K562 (cell line): ENCODE measurements at regions not wholly inside any gene's neighbourhood (a gene's known extent, or its start where the extent isn't known, plus 50 kb on each side); places are given as distances from the start of the nearest gene placed in this dataset.

Source experiments
- CTCF ChIP-seq, 3 experiments: IDR thresholded peaks in 2 of 3; conservative IDR thresholded peaks in 1 of 3; 2 replicates each; pipeline ENCODE4 v1.5.1; 2011 to 2012; ENCODE audit warnings: low read length in 3 of 3, mild to moderate bottlenecking in 3 of 3, control low read depth in 2 of 3, improper control_type of control experiment in 1 of 3, inconsistent platforms in 1 of 3, low read depth in 1 of 3, mixed read lengths in 1 of 3, moderate library complexity in 1 of 3; ENCODE audit not compliant: insufficient read depth in 2 of 3
- MYNN ChIP-seq, 2 experiments: sonication (generic); formaldehyde crosslinking in 1 of 2; IDR thresholded peaks; 2 replicates each; pipeline versions ENCODE4 v1.5.0 to v1.6.1; 2016 to 2020; ENCODE audit warnings: antibody characterized with exemption in 1 of 2, missing genetic modification reagents in 1 of 2
- SIN3A ChIP-seq, 2 experiments: fragments of 150-350 bp in 1 of 2; IDR thresholded peaks; 2 replicates each; pipeline ENCODE4 v1.6.1; 2011 to 2016; ENCODE audit warnings: borderline replicate concordance in 2 of 2, low read depth in 2 of 2, low read length in 2 of 2, mild to moderate bottlenecking in 2 of 2, moderate library complexity in 2 of 2; ENCODE audit not compliant: control insufficient read depth in 1 of 2
- SMAD1 ChIP-seq: fragments of 150-350 bp; IDR thresholded peaks from 2 replicates; pipeline ENCODE4 v1.6.1; 2014; ENCODE audit warnings: low read length, low read depth; ENCODE audit not compliant: partially characterized antibody
- SP2 ChIP-seq: IDR thresholded peaks from 2 replicates; pipeline ENCODE4 v1.6.1; 2011; ENCODE audit warnings: mild to moderate bottlenecking, low read depth, low read length, moderate library complexity; ENCODE audit not compliant: poor library complexity, severe bottlenecking; ENCODE audit errors: extremely low read depth
- ZBED1 ChIP-seq: IDR thresholded peaks from 2 replicates; pipeline ENCODE4 v1.6.1; 2014
- ZBTB43 ChIP-seq: sonication (generic); formaldehyde crosslinking; IDR thresholded peaks from 2 replicates; pipeline ENCODE4 v1.8.0; 2023; ENCODE audit warnings: mild to moderate bottlenecking, missing genetic modification reagents
- ZNF253 ChIP-seq: fragments of 250-450 bp; sonication (Bioruptor Pico); conservative IDR thresholded peaks from 2 replicates; pipeline ENCODE4 v1.6.1; 2021; ENCODE audit warnings: mild to moderate bottlenecking
- TF ChIP-seq, protein P1 (sequence below): sonication (generic); formaldehyde crosslinking; IDR thresholded peaks from 2 replicates; pipeline ENCODE4 v1.8.1; 2023; ENCODE audit warnings: mild to moderate bottlenecking, missing genetic modification reagents

DNA sequence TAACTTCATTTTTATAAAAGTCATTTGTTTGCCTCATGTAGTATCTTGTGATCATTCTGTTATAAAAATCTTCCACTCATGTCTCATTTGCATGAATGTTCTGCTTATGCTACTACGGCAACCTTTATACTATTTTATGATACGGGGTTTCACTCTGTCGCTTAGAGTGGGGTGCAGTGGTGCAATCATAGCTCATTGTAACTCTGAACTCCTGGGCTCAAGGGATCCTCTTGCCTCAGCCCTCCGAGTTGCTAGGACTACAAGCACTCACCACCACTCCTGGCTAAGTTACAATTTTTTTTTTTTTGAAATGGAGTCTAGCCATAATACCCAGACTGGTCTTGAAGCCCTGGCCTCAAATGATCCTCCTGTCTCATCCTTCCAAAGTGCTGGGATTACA is 154.4 kb upstream of the PREP start:
- TF ChIP-seq SP2 (no peak), CTCF (IDR thresholded peaks at IDR 0.05 in 2 of 3, conservative IDR thresholded peaks at IDR 0.05 in 1 of 3; ENCODE audit: insufficient read depth in 2 of 3, low read depth in 1 of 3, low read length in 3 of 3) (no peak), MYNN (IDR thresholded peaks at IDR 0.05) (no peak), MYNN (CRISPR knock-in tag; IDR thresholded peaks at IDR 0.05) (no peak), ZNF253 (no peak), SMAD1 (no peak), SIN3A (IDR thresholded peaks at IDR 0.05; ENCODE audit: borderline replicate concordance in 2 of 2, control insufficient read depth in 1 of 2, low read depth in 2 of 2, low read length in 2 of 2) (no peak), ZBED1 (no peak), ZBTB43 (CRISPR knock-in tag) (no peak)
- TF ChIP-seq, protein P1, sequence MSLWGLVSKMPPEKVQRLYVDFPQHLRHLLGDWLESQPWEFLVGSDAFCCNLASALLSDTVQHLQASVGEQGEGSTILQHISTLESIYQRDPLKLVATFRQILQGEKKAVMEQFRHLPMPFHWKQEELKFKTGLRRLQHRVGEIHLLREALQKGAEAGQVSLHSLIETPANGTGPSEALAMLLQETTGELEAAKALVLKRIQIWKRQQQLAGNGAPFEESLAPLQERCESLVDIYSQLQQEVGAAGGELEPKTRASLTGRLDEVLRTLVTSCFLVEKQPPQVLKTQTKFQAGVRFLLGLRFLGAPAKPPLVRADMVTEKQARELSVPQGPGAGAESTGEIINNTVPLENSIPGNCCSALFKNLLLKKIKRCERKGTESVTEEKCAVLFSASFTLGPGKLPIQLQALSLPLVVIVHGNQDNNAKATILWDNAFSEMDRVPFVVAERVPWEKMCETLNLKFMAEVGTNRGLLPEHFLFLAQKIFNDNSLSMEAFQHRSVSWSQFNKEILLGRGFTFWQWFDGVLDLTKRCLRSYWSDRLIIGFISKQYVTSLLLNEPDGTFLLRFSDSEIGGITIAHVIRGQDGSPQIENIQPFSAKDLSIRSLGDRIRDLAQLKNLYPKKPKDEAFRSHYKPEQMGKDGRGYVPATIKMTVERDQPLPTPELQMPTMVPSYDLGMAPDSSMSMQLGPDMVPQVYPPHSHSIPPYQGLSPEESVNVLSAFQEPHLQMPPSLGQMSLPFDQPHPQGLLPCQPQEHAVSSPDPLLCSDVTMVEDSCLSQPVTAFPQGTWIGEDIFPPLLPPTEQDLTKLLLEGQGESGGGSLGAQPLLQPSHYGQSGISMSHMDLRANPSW (CRISPR knock-in tag): no peak
